ENCODE measurements at regions not wholly inside any gene's neighbourhood (a gene's known extent, or its start where the extent isn't known, plus 50 kb on each side); places are given as distances from the start of the nearest gene placed in this dataset.
A peak's percentile ranks its signal among the peaks of the same experiment; 100 is the strongest.

DNA sequence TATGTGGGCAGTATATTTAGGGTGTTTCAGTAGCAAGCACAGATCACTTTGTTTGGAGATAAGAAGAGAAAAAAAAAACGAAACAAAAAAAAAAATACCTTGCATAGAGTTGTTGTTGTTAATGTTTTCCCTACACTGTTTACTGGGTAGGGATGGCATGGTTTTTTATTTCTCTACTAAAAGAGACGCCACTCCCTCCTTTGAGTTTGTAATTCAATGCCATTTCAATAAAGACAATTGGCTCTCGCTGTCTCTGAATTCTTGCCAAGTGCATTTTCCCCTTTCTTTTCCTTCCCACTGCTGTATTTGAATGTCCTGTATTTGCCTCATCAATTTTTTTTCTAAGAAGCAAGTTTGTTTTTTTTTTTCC lies 213.9 kb upstream of the UBASH3B start:
- no peak for DNase-seq
- no peak for TF ChIP-seq CTCF (IDR thresholded peaks at IDR 0.05; ENCODE audit: insufficient read depth in 1 of 2, low read depth in 1 of 2, low read length in 1 of 2, severe bottlenecking in 1 of 2, unreplicated experiment in 1 of 2)
- no peaks in the 10 kb centered on the region for H3K9me3 Mint-ChIP-seq (ENCODE audit: unreplicated experiment)
- Histone ChIP-seq H3K27me3 (replicated peaks; ENCODE audit: control insufficient read depth, insufficient read depth, low read length) (no peaks in the 10 kb centered on the region), H3K4me3 (ENCODE audit: low read depth, low read length) (no peak overlapping the region), H3K9me3 (no peaks in the 10 kb centered on the region), H3K4me1 (peaks cover 20% of the 10 kb centered on the region), H3K36me3 (ENCODE audit: control insufficient read depth, insufficient read depth, low read length) (no peaks in the 10 kb centered on the region)
- POLR2A ChIA-PET: no interaction called here
- BruUV-seq (replicated peaks): no TSS peak
- peaks cover 12% of the 10 kb centered on the region for H3K4me1 Mint-ChIP-seq (ENCODE audit: low read depth, unreplicated experiment)
- H3K27ac Mint-ChIP-seq (ENCODE audit: unreplicated experiment): no peak overlapping the region
- CTCF ChIA-PET: no interaction called here
- peaks cover under 1% of the 10 kb centered on the region for H3K27me3 Mint-ChIP-seq (ENCODE audit: insufficient read depth, unreplicated experiment)
- H3K4me3 Mint-ChIP-seq (ENCODE audit: unreplicated experiment): no peak overlapping the region
- intact Hi-C loops (cut with micrococcal nuclease; ENCODE audit: unreplicated experiment): loop anchor here (2.0 to 5.0 kb wide), 3 partner anchors 63 to 224 kb away; no protein-coding TSS in a partner anchor
- peaks cover 7% of the 10 kb centered on the region for H3K36me3 Mint-ChIP-seq (ENCODE audit: insufficient read depth, unreplicated experiment)

DNA sequence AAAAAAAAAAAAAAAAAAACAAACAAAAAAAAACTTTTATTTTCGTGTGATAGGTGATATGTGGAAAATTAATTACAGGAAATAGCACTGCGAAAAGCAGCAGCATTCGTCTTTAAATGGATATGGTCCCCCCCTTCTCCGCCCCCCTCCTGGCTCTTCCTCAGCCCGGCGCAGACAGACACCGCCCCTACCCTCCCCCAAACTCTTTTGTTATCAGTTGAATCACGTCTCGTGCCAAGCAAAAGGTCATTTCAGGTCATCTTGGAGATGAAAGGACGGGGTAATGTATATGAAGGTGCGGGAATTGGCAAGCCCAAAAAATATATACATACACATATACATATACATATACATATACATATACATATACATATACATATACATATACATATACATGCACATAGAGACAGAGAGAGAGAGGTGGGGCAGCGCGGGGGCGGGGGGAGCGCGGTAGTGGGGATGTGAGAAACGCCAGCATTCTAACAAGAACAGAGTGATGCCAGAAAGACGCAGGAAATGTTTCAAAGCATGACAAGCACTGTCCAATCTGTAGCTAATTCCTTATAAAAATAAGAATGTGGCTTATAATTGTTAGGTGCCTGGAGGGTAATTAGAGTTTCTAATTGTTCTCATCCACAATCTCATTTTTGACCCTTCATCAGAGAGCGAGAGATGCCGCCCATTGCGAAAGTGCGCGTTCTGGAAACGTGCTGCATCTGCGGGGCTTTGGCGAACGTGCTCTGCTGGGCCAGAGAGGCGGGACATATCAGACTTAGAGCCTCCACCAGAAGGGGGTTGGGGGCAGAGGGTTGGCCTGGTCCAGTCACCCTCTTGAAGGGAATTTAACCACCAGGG lies 214.5 kb upstream of the UBASH3B start:
- TF ChIP-seq CTCF (IDR thresholded peaks at IDR 0.05; ENCODE audit: insufficient read depth in 1 of 2, low read depth in 1 of 2, low read length in 1 of 2, severe bottlenecking in 1 of 2, unreplicated experiment in 1 of 2): no peak
- Histone ChIP-seq H3K4me1 (peaks cover 20% of the 10 kb centered on the region), H3K27me3 (replicated peaks; ENCODE audit: control insufficient read depth, insufficient read depth, low read length) (no peaks in the 10 kb centered on the region), H3K4me3 (ENCODE audit: low read depth, low read length) (peak overlapping the region; percentile 28), H3K9me3 (no peaks in the 10 kb centered on the region), H3K36me3 (ENCODE audit: control insufficient read depth, insufficient read depth, low read length) (no peaks in the 10 kb centered on the region)
- peak overlapping the region; percentile 73 for H3K4me3 Mint-ChIP-seq (ENCODE audit: unreplicated experiment)
- intact Hi-C loops (cut with micrococcal nuclease; ENCODE audit: unreplicated experiment): loop anchor here (2.0 to 5.0 kb wide), 3 partner anchors 64 to 224 kb away; no protein-coding TSS in a partner anchor
- no peaks in the 10 kb centered on the region for H3K27me3 Mint-ChIP-seq (ENCODE audit: insufficient read depth, unreplicated experiment)
- no peaks in the 10 kb centered on the region for H3K9me3 Mint-ChIP-seq (ENCODE audit: unreplicated experiment)
- ChIA-PET CTCF (interaction anchor here (0.7 kb wide), 1 partner anchor 596 kb away, joined by 3 read pairs; no protein-coding TSS in a partner anchor), POLR2A (no interaction called here)
- peak overlapping the region; percentile 85 for H3K27ac Mint-ChIP-seq (ENCODE audit: unreplicated experiment)
- H3K36me3 Mint-ChIP-seq (ENCODE audit: insufficient read depth, unreplicated experiment): peaks cover 7% of the 10 kb centered on the region
- DNase-seq: no peak
- no TSS peak for BruUV-seq (replicated peaks)
- H3K4me1 Mint-ChIP-seq (ENCODE audit: low read depth, unreplicated experiment): peaks cover 12% of the 10 kb centered on the region

DNA sequence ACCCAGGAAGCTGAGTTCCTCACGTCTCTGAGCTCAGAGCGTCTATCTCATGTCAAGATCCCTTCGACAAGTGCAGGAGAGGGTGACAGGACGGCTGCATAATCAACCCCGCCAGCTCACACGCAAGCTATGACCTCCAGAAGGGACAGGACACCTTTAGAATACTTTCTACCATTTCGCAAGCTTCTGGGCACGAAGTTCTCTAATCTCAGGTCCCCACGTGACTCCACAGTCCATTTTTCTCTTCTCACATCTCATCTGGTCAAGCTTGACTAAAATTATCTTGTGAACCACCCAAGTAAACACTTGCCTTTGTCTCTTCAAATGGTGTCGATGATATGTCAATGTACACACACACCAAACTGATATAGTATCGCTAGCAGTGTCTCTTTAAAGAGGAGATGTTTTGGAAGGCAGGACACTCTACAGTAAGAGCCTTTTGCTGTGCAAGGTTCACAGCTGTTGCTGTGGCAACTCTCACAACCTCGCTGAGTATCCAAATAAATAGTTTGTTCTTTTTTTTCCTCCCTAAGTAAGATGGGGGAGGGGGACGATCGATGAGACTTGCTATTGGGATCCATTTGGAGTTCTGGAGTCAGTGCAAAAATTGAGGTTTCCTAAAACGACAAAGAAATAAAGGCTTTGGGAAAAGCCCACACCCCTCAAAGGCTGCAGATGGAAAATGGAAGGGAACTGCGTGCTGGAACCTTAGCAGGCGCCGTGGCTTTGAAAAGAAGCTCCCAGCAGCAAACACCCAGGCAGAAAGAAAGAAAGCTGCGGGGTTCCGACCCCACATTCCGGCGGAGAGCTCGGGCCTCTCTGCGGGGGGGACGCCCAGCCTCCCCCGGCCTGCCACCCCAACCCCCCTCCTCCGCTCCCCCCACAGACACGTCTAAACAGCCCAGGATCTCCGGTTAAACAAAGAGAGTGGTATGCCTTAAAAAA lies 215.4 kb upstream of the UBASH3B start:
- TF ChIP-seq CTCF (IDR thresholded peaks at IDR 0.05; ENCODE audit: insufficient read depth in 1 of 2, low read depth in 1 of 2, low read length in 1 of 2, severe bottlenecking in 1 of 2, unreplicated experiment in 1 of 2): no peak
- no peaks in the 10 kb centered on the region for H3K9me3 ChIP-seq
- Mint-ChIP-seq H3K9me3 (ENCODE audit: unreplicated experiment) (no peaks in the 10 kb centered on the region), H3K27ac (ENCODE audit: unreplicated experiment) (peak overlapping the region; percentile 85), H3K36me3 (ENCODE audit: insufficient read depth, unreplicated experiment) (peaks cover 7% of the 10 kb centered on the region), H3K4me1 (ENCODE audit: low read depth, unreplicated experiment) (peaks cover 12% of the 10 kb centered on the region), H3K4me3 (ENCODE audit: unreplicated experiment) (peak overlapping the region; percentile 73), H3K27me3 (ENCODE audit: insufficient read depth, unreplicated experiment) (no peaks in the 10 kb centered on the region)
- H3K4me1 ChIP-seq: peaks cover 20% of the 10 kb centered on the region
- H3K27me3 ChIP-seq (replicated peaks; ENCODE audit: control insufficient read depth, insufficient read depth, low read length): no peaks in the 10 kb centered on the region
- H3K36me3 ChIP-seq (ENCODE audit: control insufficient read depth, insufficient read depth, low read length): no peaks in the 10 kb centered on the region
- DNase-seq: peak; percentile 72 to 87
- POLR2A ChIA-PET: interaction anchor here (0.6 kb wide), 1 partner anchor 68 kb away, joined by 7 read pairs; no protein-coding TSS in a partner anchor
- CTCF ChIA-PET: interaction anchor here (0.7 to 1.0 kb wide), 2 partner anchors 237 to 595 kb away, joined by 3 read pairs; no protein-coding TSS in a partner anchor
- intact Hi-C loops (cut with micrococcal nuclease; ENCODE audit: unreplicated experiment): loop anchor here (2.0 to 5.0 kb wide), 3 partner anchors 65 to 223 kb away; no protein-coding TSS in a partner anchor
- no TSS peak for BruUV-seq (replicated peaks)
- peak overlapping the region; percentile 28 for H3K4me3 ChIP-seq (ENCODE audit: low read depth, low read length)

Measured in Caco-2 (cell line).